Transverse colon (tissue), 4 donors: ENCODE measurements at regions not wholly inside any gene's neighbourhood (a gene's known extent, or its start where the extent isn't known, plus 50 kb on each side); places are given as distances from the start of the nearest gene placed in this dataset.

Source experiments
- CTCF ChIP-seq, 5 experiments: fragments of 200-600 bp in 3 of 5; fragments of 450-650 bp in 2 of 5; sonication (generic) in 3 of 5; IDR thresholded peaks; 1 replicate in 2 of 5; 2 replicates in 3 of 5; pipeline ENCODE4 v1.5.1; 2016 to 2017; ENCODE audit warnings: antibody characterized with exemption in 5 of 5, inconsistent platforms in 3 of 5, mild to moderate bottlenecking in 2 of 5, moderate library complexity in 1 of 5
- EP300 ChIP-seq: sonication (generic); formaldehyde crosslinking; IDR thresholded peaks from one replicate; pipeline ENCODE4 v1.6.1; 2017; ENCODE audit warnings: antibody characterized with exemption, low read depth
- POLR2A ChIP-seq: fragments of 450-650 bp; IDR thresholded peaks from one replicate; pipeline ENCODE4 v1.6.1; 2016; ENCODE audit warnings: antibody characterized with exemption, mild to moderate bottlenecking, moderate library complexity
- POLR2AphosphoS5 ChIP-seq, 3 donors: sonication (generic); formaldehyde crosslinking; IDR thresholded peaks; one replicate each; pipeline ENCODE4 v1.6.1; 2016; ENCODE audit warnings: antibody characterized with exemption in 3 of 3

- TF ChIP-seq POLR2A (no peak), POLR2AphosphoS5 (IDR thresholded peaks at IDR 0.05) (no peak), CTCF (IDR thresholded peaks at IDR 0.05) (no peak), EP300 (no peak)
These were observed 61.3 kb upstream of the MAL start for GRCh38 chr2:94964193-94964592.
